ENCODE measurements at regions not wholly inside any gene's neighbourhood (a gene's known extent, or its start where the extent isn't known, plus 50 kb on each side); places are given as distances from the start of the nearest gene placed in this dataset.

GRCh38 chr11:8785457-8785856 is 102.9 kb downstream of the RPL27A start:
- TF ChIP-seq CTCF (IDR thresholded peaks at IDR 0.05) (no peak), POLR2A (IDR thresholded peaks at IDR 0.05) (no peak)

All from right lobe of liver (tissue), 4 donors.